ENCODE measurements at regions not wholly inside any gene's neighbourhood (a gene's known extent, or its start where the extent isn't known, plus 50 kb on each side); places are given as distances from the start of the nearest gene placed in this dataset.

DNA sequence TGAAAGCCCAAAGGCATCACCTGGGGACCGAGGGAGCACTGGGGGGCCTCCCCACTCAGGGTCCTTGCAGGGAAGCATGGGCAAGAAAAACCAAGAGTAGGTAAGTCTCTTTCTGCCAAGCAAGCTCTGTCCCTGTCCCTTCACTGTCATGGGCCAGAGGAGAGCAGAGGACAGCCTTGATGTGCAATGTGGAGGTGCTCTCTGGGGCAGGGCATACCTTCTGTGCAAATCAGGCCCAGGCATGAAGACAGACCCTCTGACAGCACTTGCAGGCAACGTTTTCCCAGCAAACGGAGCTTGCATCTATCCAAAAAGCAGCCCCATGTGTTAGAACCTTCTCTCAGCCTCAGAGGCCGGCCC is 192.5 kb upstream of the PWP1 start:
- no peak for TF ChIP-seq EZH2 (IDR thresholded peaks at IDR 0.05; ENCODE audit: borderline replicate concordance)
- TF ChIP-seq, protein P1, sequence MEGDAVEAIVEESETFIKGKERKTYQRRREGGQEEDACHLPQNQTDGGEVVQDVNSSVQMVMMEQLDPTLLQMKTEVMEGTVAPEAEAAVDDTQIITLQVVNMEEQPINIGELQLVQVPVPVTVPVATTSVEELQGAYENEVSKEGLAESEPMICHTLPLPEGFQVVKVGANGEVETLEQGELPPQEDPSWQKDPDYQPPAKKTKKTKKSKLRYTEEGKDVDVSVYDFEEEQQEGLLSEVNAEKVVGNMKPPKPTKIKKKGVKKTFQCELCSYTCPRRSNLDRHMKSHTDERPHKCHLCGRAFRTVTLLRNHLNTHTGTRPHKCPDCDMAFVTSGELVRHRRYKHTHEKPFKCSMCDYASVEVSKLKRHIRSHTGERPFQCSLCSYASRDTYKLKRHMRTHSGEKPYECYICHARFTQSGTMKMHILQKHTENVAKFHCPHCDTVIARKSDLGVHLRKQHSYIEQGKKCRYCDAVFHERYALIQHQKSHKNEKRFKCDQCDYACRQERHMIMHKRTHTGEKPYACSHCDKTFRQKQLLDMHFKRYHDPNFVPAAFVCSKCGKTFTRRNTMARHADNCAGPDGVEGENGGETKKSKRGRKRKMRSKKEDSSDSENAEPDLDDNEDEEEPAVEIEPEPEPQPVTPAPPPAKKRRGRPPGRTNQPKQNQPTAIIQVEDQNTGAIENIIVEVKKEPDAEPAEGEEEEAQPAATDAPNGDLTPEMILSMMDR (IDR thresholded peaks at IDR 0.05; ENCODE audit: poor library complexity), result no peak
- no peak for TF ChIP-seq EZH2phosphoT487 (IDR thresholded peaks at IDR 0.05; ENCODE audit: low read depth, severe bottlenecking, unreplicated experiment)
